Loucy (cell line): ENCODE measurements at regions not wholly inside any gene's neighbourhood (a gene's known extent, or its start where the extent isn't known, plus 50 kb on each side); places are given as distances from the start of the nearest gene placed in this dataset.

Experiments
- CTCF ChIP-seq: fragments of 200-600 bp; sonication (generic); conservative IDR thresholded peaks from 2 replicates; pipeline ENCODE4 v1.5.1; 2014; ENCODE audit warnings: mild to moderate bottlenecking, antibody characterized with exemption, low read length
- EZH2phosphoT487 ChIP-seq: fragments of 200-600 bp; IDR thresholded peaks from 2 replicates; pipeline ENCODE4 v1.6.1; 2018; ENCODE audit warnings: antibody characterized with exemption, mild to moderate bottlenecking, moderate library complexity, borderline replicate concordance

- TF ChIP-seq CTCF = no peak
- TF ChIP-seq EZH2phosphoT487 = no peak
These were observed 172.3 kb downstream of the SIPA1L2 start for GRCh38 chr1:232457595-232457994.
